Activated naive CD8-positive, alpha-beta T cell treated with anti-CD3 and anti-CD28 coated beads, Interleukin-2, amount 10 ng/mL, durations not matched to agents 7 days and 5 days (primary cell): ENCODE measurements at regions not wholly inside any gene's neighbourhood (a gene's known extent, or its start where the extent isn't known, plus 50 kb on each side); places are given as distances from the start of the nearest gene placed in this dataset.

Source experiments
- ATAC-seq: fragments of 150-1000 bp; cut with Tn5 transposase; one replicate; pipeline ENCODE4 v1.10.0; 2021; ENCODE audit warnings: low read depth, moderate library complexity
- POLR2A ChIA-PET: fragments of 350-600 bp; sonication (Branson Sonifier 250); formaldehyde crosslinking; loops from one replicate; lab custom pipeline; 2021; ENCODE audit warnings: antibody characterized with exemption; lab: Charles Lee
- DNase-seq: peaks from one replicate; pipeline ENCODE4 v3.0.0; 2021
- H3K27ac Mint-ChIP-seq: one replicate; pipeline ENCODE4 v1.8.0; 2022; ENCODE audit warnings: mild to moderate bottlenecking, mixed read lengths
- H3K27me3 Mint-ChIP-seq: one replicate; pipeline ENCODE4 v1.8.0; 2022; ENCODE audit warnings: mild to moderate bottlenecking, moderate library complexity, mixed read lengths
- H3K36me3 Mint-ChIP-seq: one replicate; pipeline ENCODE4 v1.8.0; 2021; ENCODE audit warnings: mild to moderate bottlenecking, mixed read lengths
- H3K4me1 Mint-ChIP-seq: one replicate; pipeline ENCODE4 v1.8.0; 2021; ENCODE audit warnings: mixed read lengths
- H3K4me3 Mint-ChIP-seq: one replicate; pipeline ENCODE4 v1.8.0; 2022; ENCODE audit warnings: mild to moderate bottlenecking, moderate library complexity, mixed read lengths
- H3K9me3 Mint-ChIP-seq: one replicate; pipeline ENCODE4 v1.8.0; 2021; ENCODE audit warnings: mixed read lengths

- H3K4me1 Mint-ChIP-seq, result no peaks in the 10 kb centered on the region
- no peaks in the 10 kb centered on the region for H3K27me3 Mint-ChIP-seq
- DNase-seq (no peak), ATAC-seq (no peak)
- no peak overlapping the region for H3K27ac Mint-ChIP-seq
- peaks cover 2% of the 10 kb centered on the region for H3K9me3 Mint-ChIP-seq
- no peaks in the 10 kb centered on the region for H3K36me3 Mint-ChIP-seq
- H3K4me3 Mint-ChIP-seq, result no peak overlapping the region
- POLR2A ChIA-PET, result no interaction called here
Observed at GRCh38 chr2:155815275-155815674, 517.2 kb downstream of the NR4A2 start.

- H3K36me3 Mint-ChIP-seq, result no peaks in the 10 kb centered on the region
- no peaks in the 10 kb centered on the region for H3K27me3 Mint-ChIP-seq
- POLR2A ChIA-PET, result no interaction called here
- DNase-seq (no peak), ATAC-seq (no peak)
- no peaks in the 10 kb centered on the region for H3K4me1 Mint-ChIP-seq
- H3K27ac Mint-ChIP-seq, result no peak overlapping the region
- no peak overlapping the region for H3K4me3 Mint-ChIP-seq
- H3K9me3 Mint-ChIP-seq, result no peaks in the 10 kb centered on the region
Observed at GRCh38 chr2:155810411-155810810, 522.1 kb downstream of the NR4A2 start.

- DNase-seq (no peak), ATAC-seq (no peak)
- Mint-ChIP-seq H3K4me3 (no peak overlapping the region), H3K27me3 (no peaks in the 10 kb centered on the region), H3K4me1 (no peaks in the 10 kb centered on the region), H3K9me3 (no peaks in the 10 kb centered on the region), H3K36me3 (no peaks in the 10 kb centered on the region), H3K27ac (no peak overlapping the region)
- POLR2A ChIA-PET, result no interaction called here
Observed at GRCh38 chr2:155802888-155803287, 529.6 kb downstream of the NR4A2 start.

GRCh38 chr2:155792666-155793065, 539.9 kb downstream of the NR4A2 start:
- H3K27ac Mint-ChIP-seq, result no peak overlapping the region
- H3K36me3 Mint-ChIP-seq, result no peaks in the 10 kb centered on the region
- ATAC-seq, result no peak
- H3K27me3 Mint-ChIP-seq, result no peaks in the 10 kb centered on the region
- POLR2A ChIA-PET, result no interaction called here
- DNase-seq, result no peak
- H3K9me3 Mint-ChIP-seq, result peaks cover 3% of the 10 kb centered on the region
- no peaks in the 10 kb centered on the region for H3K4me1 Mint-ChIP-seq
- H3K4me3 Mint-ChIP-seq, result no peak overlapping the region

GRCh38 chr2:155770516-155770915, 562.0 kb downstream of the NR4A2 start:
- Mint-ChIP-seq H3K4me1 (no peaks in the 10 kb centered on the region), H3K4me3 (no peak overlapping the region), H3K27me3 (no peaks in the 10 kb centered on the region), H3K36me3 (no peaks in the 10 kb centered on the region), H3K9me3 (no peaks in the 10 kb centered on the region), H3K27ac (no peak overlapping the region)
- POLR2A ChIA-PET, result no interaction called here
- no peak for DNase-seq
- no peak for ATAC-seq

GRCh38 chr2:155766342-155767115, 566.0 kb downstream of the NR4A2 start:
- Mint-ChIP-seq H3K27ac (no peak overlapping the region), H3K27me3 (no peaks in the 10 kb centered on the region), H3K4me3 (no peak overlapping the region), H3K9me3 (no peaks in the 10 kb centered on the region), H3K36me3 (no peaks in the 10 kb centered on the region), H3K4me1 (no peaks in the 10 kb centered on the region)
- ATAC-seq (no peak), DNase-seq (no peak)
- POLR2A ChIA-PET, result no interaction called here

GRCh38 chr2:155755481-155755880, 577.0 kb downstream of the NR4A2 start:
- Mint-ChIP-seq H3K36me3 (no peaks in the 10 kb centered on the region), H3K4me3 (no peak overlapping the region), H3K4me1 (no peaks in the 10 kb centered on the region), H3K27me3 (no peaks in the 10 kb centered on the region), H3K27ac (no peak overlapping the region), H3K9me3 (no peaks in the 10 kb centered on the region)
- ATAC-seq (no peak), DNase-seq (no peak)
- POLR2A ChIA-PET, result no interaction called here

- POLR2A ChIA-PET, result no interaction called here
- no peak overlapping the region for H3K4me3 Mint-ChIP-seq
- H3K36me3 Mint-ChIP-seq, result no peaks in the 10 kb centered on the region
- no peaks in the 10 kb centered on the region for H3K27me3 Mint-ChIP-seq
- DNase-seq (no peak), ATAC-seq (no peak)
- H3K9me3 Mint-ChIP-seq, result no peaks in the 10 kb centered on the region
- no peak overlapping the region for H3K27ac Mint-ChIP-seq
- H3K4me1 Mint-ChIP-seq, result no peaks in the 10 kb centered on the region
Observed at GRCh38 chr2:155748131-155748530, 584.4 kb downstream of the NR4A2 start.

- ATAC-seq, result no peak
- Mint-ChIP-seq H3K27me3 (no peaks in the 10 kb centered on the region), H3K4me3 (no peak overlapping the region), H3K9me3 (no peaks in the 10 kb centered on the region), H3K4me1 (no peaks in the 10 kb centered on the region), H3K27ac (no peak overlapping the region), H3K36me3 (no peaks in the 10 kb centered on the region)
- no peak for DNase-seq
- POLR2A ChIA-PET, result no interaction called here
Observed at GRCh38 chr2:155747531-155747930, 585.0 kb downstream of the NR4A2 start.

GRCh38 chr2:155733091-155733853, 599.2 kb downstream of the NR4A2 start:
- no peaks in the 10 kb centered on the region for H3K4me1 Mint-ChIP-seq
- H3K9me3 Mint-ChIP-seq, result no peaks in the 10 kb centered on the region
- no peak overlapping the region for H3K4me3 Mint-ChIP-seq
- POLR2A ChIA-PET, result interaction anchor here (0.7 kb wide), 1 partner anchor 153 kb away, joined by 3 read pairs; no protein-coding TSS in a partner anchor
- H3K27me3 Mint-ChIP-seq, result no peaks in the 10 kb centered on the region
- H3K36me3 Mint-ChIP-seq, result no peaks in the 10 kb centered on the region
- DNase-seq (no peak), ATAC-seq (no peak)
- no peak overlapping the region for H3K27ac Mint-ChIP-seq

- no peaks in the 10 kb centered on the region for H3K27me3 Mint-ChIP-seq
- no peak overlapping the region for H3K27ac Mint-ChIP-seq
- no peak overlapping the region for H3K4me3 Mint-ChIP-seq
- H3K36me3 Mint-ChIP-seq, result no peaks in the 10 kb centered on the region
- H3K9me3 Mint-ChIP-seq, result no peaks in the 10 kb centered on the region
- H3K4me1 Mint-ChIP-seq, result no peaks in the 10 kb centered on the region
- ATAC-seq (no peak), DNase-seq (no peak)
- POLR2A ChIA-PET, result no interaction called here
Observed at GRCh38 chr2:155730804-155731203, 601.7 kb downstream of the NR4A2 start.

GRCh38 chr2:155727187-155727895, 605.2 kb downstream of the NR4A2 start:
- Mint-ChIP-seq H3K9me3 (no peaks in the 10 kb centered on the region), H3K36me3 (no peaks in the 10 kb centered on the region), H3K4me1 (no peaks in the 10 kb centered on the region), H3K27ac (no peak overlapping the region), H3K4me3 (no peak overlapping the region), H3K27me3 (no peaks in the 10 kb centered on the region)
- DNase-seq (no peak), ATAC-seq (no peak)
- POLR2A ChIA-PET, result no interaction called here

GRCh38 chr2:155722290-155722689, 610.2 kb downstream of the NR4A2 start:
- no peaks in the 10 kb centered on the region for H3K36me3 Mint-ChIP-seq
- no peak overlapping the region for H3K4me3 Mint-ChIP-seq

More at GRCh38 chr2:155722290-155722689, 610.2 kb downstream of the NR4A2 start:
- H3K27ac Mint-ChIP-seq, result no peak overlapping the region
- no peaks in the 10 kb centered on the region for H3K9me3 Mint-ChIP-seq
- H3K27me3 Mint-ChIP-seq, result no peaks in the 10 kb centered on the region
- DNase-seq (no peak), ATAC-seq (no peak)
- H3K4me1 Mint-ChIP-seq, result no peaks in the 10 kb centered on the region
- POLR2A ChIA-PET, result no interaction called here
